T-helper 17 cell (primary cell): ENCODE measurements at regions not wholly inside any gene's neighbourhood (a gene's known extent, or its start where the extent isn't known, plus 50 kb on each side); places are given as distances from the start of the nearest gene placed in this dataset.
A peak's percentile ranks its signal among the peaks of the same experiment; 100 is the strongest.
"Not testable (repeated sequence)": the region's sequence is repeated elsewhere in the genome, so short reads cannot be mapped to it uniquely, and the experiment has no call there.

ENCODE experiments used
- ATAC-seq: fragments of 150-1000 bp; cut with Tn5 transposase; 2 replicates; pipeline ENCODE4 v1.10.0; 2021; ENCODE audit warnings: mild to moderate bottlenecking, moderate library complexity
- DNase-seq, 3 donors: peaks; one replicate each; pipeline versions ENCODE4 v3.0.0 to v3.0.0-alpha.2; 2020 to 2021
- H3K9me3 ChIP-seq: one replicate; pipeline ENCODE4 v1.7.0; 2013; ENCODE audit warnings: low read length, mild to moderate bottlenecking; ENCODE audit not compliant: control insufficient read depth, poor library complexity, severe bottlenecking
- H3K27ac Mint-ChIP-seq: one replicate; pipeline ENCODE4 v1.8.0; 2022; ENCODE audit warnings: mild to moderate bottlenecking, moderate library complexity, mixed read lengths
- H3K27me3 Mint-ChIP-seq: one replicate; pipeline ENCODE4 v1.8.0; 2022; ENCODE audit warnings: mixed read lengths
- H3K36me3 Mint-ChIP-seq: one replicate; pipeline ENCODE4 v1.8.0; 2022; ENCODE audit warnings: low read depth, mixed read lengths
- H3K4me1 Mint-ChIP-seq: one replicate; pipeline ENCODE4 v1.8.0; 2022; ENCODE audit warnings: mild to moderate bottlenecking, mixed read lengths
- H3K4me3 Mint-ChIP-seq: one replicate; pipeline ENCODE4 v1.8.0; 2022; ENCODE audit warnings: mild to moderate bottlenecking, moderate library complexity, mixed read lengths

DNA sequence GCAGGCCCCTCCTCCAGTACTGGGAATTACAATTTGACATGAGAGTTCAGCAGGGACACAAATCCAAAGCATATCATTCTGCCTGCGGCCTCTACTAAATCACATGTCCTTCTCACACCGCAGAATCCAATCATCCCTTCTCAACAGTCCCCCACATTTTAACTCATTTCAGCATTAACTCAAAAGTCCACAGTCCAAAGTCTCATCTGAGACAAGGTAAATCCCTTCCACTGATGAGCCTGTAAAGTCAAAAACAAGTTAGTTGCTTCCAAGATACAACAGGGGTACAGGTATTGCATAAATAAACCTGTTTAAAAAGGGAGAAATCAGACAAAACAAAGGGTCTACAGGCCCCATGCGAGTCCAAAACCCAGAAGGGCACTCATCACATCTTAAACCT lies 64.0 kb downstream of the EBNA1BP2 start:
- H3K27me3 Mint-ChIP-seq: no peaks in the 10 kb centered on the region
- H3K4me3 Mint-ChIP-seq: no peak overlapping the region
- no peaks in the 10 kb centered on the region for H3K4me1 Mint-ChIP-seq
- no peaks in the 10 kb centered on the region for H3K36me3 Mint-ChIP-seq
- ATAC-seq: no peak
- H3K27ac Mint-ChIP-seq: no peak overlapping the region
- no peaks in the 10 kb centered on the region for H3K9me3 ChIP-seq
- DNase-seq: no peak

DNA sequence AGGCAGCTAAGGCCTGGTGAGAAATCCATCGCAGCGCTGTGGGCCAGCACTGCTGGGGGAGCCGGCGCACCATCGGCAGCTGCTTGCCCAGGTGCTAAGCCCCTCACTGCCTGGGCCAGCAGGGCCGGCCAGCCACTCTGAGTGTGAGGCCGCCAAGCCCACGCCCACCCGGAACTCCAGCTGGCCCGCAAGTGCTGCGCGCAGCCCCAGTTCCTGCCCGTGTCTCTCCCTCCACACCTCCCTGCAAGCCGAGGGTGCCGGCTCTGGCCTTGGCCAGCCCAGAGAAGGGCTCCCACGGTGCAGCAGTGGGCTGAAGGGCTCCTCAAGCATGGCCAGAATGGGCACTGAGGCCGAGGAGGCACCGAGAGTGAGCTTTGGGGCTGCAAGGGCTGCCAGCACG lies 64.4 kb downstream of the EBNA1BP2 start:
- H3K36me3 Mint-ChIP-seq: no peaks in the 10 kb centered on the region
- no peak overlapping the region for H3K4me3 Mint-ChIP-seq
- ATAC-seq (no peak), DNase-seq (no peak)
- no peaks in the 10 kb centered on the region for H3K27me3 Mint-ChIP-seq
- H3K4me1 Mint-ChIP-seq: no peaks in the 10 kb centered on the region
- H3K9me3 ChIP-seq: no peaks in the 10 kb centered on the region
- H3K27ac Mint-ChIP-seq: no peak overlapping the region

DNA sequence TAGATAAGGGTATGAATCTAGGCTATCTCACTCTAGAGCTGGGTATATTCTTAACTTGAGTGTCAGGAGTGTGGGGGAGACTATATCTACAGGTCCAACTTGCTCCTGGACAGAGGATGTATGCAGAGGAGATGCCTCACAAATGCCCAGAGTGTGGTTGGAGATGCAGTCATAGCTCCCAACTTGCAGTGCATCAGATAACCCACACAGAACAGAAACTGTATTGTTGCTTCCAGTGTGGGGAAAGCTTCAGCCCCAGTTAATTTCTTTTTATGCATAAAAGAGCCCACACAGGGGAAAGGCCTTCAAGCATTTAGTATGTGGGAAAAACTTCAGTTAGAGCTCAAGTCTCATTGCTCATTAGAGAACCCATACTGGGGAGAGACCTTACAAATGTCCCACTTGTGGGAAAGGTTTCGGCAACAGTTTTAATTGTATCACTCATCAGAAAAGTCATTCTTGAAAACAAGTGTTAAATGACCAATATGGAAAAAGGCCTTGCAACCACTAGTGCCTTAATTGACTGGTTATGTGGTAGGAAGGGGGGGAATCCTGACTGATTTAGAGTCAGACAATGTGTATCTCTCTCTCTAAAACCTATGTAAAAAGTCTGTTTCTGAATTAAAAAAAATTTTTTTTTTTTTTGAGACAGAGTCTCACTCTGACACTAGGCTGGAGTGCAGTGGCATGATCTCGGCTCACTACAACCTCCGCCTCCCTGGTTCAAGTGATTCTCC lies 67.9 kb downstream of the EBNA1BP2 start:
- no peaks in the 10 kb centered on the region for H3K4me1 Mint-ChIP-seq
- H3K27ac Mint-ChIP-seq: no peak overlapping the region
- no peak for DNase-seq
- no peak for ATAC-seq
- no peak overlapping the region for H3K4me3 Mint-ChIP-seq
- peaks cover 6% of the 10 kb centered on the region for H3K27me3 Mint-ChIP-seq
- no peaks in the 10 kb centered on the region for H3K9me3 ChIP-seq
- no peaks in the 10 kb centered on the region for H3K36me3 Mint-ChIP-seq

DNA sequence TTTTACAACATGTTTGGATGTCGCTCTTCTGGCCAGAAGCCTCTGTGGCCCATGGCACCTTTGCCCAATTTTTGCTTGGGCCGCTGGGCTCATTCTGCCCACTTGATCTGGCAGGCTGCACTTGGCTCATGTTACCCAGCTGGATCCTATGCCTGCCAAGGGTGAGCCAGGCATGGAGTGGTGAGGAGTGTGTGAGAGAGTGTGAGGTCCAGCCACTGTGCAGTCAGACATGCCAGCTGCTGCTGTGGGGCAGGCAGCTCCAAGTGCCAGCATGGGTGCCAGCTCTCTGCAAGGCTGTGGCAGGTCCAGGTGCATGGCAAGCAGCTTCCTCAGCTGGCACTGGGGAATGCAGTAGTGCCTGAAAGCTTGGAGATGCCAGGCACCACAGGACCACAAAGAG lies 71.0 kb downstream of the EBNA1BP2 start:
- no peak for ATAC-seq
- no peak for DNase-seq
- H3K9me3 ChIP-seq: no peaks in the 10 kb centered on the region
- H3K4me1 Mint-ChIP-seq: no peaks in the 10 kb centered on the region
- no peak overlapping the region for H3K27ac Mint-ChIP-seq
- H3K4me3 Mint-ChIP-seq: no peak overlapping the region
- H3K36me3 Mint-ChIP-seq: no peaks in the 10 kb centered on the region
- H3K27me3 Mint-ChIP-seq: peaks cover 10% of the 10 kb centered on the region

DNA sequence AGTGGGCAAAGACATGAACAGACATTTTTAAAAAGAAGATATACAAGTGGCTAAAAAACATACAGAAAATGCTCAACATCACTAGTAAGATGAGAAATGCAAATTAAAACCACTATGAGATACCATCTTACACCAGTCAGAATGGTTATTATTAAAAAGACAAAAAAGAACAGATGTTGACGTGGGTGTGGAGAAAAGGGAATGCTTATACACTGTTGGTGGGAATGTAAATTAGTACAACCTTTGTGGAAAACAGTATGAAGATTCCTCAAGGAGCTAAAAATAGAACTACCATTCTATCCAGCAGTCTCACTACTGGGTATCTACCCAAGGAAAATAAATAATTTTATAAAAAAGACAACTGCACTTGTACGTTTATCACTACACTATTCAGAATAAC lies 73.9 kb downstream of the EBNA1BP2 start:
- no peak overlapping the region for H3K27ac Mint-ChIP-seq
- H3K36me3 Mint-ChIP-seq: peaks cover 2% of the 10 kb centered on the region
- peaks cover 14% of the 10 kb centered on the region for H3K27me3 Mint-ChIP-seq
- no peaks in the 10 kb centered on the region for H3K4me1 Mint-ChIP-seq
- DNase-seq: no peak
- no peak overlapping the region for H3K4me3 Mint-ChIP-seq
- no peaks in the 10 kb centered on the region for H3K9me3 ChIP-seq
- ATAC-seq: no peak

DNA sequence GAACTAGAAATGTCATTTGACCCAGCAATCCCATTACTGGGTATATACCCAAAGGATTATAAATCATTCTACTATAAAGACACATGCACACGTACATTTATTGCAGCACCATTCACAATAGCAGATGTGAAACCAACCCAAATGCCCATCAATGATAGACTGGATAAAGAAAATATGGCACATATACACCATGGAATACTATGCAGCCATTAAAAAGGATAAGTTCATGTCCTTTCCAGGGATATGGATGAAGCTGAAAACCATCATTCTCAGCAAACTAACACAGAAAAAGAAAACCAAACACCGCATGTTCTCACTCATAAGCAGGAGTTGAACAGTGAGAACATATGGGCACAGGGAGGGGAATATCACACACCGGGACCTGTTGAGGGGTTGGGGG lies 75.6 kb downstream of the EBNA1BP2 start:
- H3K27me3 Mint-ChIP-seq: peaks cover 23% of the 10 kb centered on the region
- not testable (repeated sequence) for H3K4me3 Mint-ChIP-seq, H3K27ac Mint-ChIP-seq, DNase-seq, ATAC-seq, H3K4me1 Mint-ChIP-seq, H3K36me3 Mint-ChIP-seq, H3K9me3 ChIP-seq

DNA sequence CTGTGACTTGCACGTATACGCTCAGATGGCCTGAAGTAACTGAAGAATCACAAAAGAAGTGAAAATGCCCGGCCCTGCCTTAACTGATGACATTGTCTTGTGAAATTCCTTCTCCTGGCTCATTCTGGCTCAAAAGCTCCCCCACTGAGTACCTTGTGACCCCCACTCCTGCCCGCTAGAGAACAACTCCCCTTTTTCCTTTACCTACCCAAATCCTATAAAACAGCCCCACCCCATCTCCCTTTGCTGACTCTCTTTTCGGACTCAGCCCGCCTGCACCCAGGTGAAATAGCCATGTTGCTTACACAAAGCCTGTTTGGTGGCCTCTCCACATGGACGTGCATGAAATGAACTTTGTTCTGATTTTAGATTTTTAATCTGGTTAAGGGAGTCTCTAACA lies 81.3 kb downstream of the EBNA1BP2 start:
- not testable (repeated sequence) for H3K9me3 ChIP-seq, H3K27ac Mint-ChIP-seq, ATAC-seq, DNase-seq, H3K4me3 Mint-ChIP-seq, H3K4me1 Mint-ChIP-seq
- peaks cover 22% of the 10 kb centered on the region for H3K36me3 Mint-ChIP-seq
- H3K27me3 Mint-ChIP-seq: peaks cover 69% of the 10 kb centered on the region

DNA sequence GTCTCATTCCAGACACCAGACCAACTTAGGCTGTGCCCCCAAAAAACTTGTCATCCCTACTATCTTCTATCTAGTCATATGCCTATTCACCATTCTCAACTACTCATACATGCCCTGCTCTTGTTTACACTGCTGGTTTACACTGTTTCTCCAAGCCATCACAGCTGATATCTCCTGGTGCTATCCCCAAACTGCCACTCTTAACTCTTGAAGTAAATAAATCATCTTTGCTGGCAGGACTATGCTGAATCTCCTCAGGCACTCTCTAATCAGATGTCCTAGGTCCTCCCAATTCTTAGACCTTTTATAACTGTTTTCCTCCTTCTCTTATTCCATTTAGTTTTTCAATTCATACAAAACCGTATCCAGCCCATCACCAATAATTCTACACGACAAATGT lies 81.9 kb downstream of the EBNA1BP2 start:
- H3K9me3 ChIP-seq, ATAC-seq, H3K4me1 Mint-ChIP-seq, H3K4me3 Mint-ChIP-seq, H3K27ac Mint-ChIP-seq, DNase-seq: not testable (repeated sequence)
- Mint-ChIP-seq H3K36me3 (peaks cover 22% of the 10 kb centered on the region), H3K27me3 (peaks cover 75% of the 10 kb centered on the region)

DNA sequence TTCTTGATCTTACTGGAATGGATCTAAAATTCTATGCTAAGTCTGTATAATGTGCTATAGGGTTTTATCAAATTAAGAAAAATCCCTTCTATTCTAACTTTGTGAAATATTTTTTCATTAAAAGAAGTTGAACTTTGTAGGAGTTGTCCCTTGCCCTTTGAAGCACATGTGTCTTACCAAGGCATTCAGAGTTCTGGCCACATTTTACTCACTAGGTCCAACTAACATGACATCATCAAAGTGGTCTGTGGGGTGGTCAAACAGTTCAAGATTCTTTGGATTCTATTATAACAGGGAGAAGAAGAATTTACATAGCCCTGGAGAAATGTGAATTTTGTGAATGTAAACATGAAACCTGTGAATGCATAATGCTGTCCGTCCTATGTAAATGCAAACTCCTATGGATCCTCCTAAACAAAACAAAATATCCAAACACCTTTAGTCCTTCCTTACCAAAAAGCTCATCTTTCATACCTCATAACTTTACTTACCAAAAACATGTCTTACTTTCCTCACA lies 88.7 kb downstream of the EBNA1BP2 start:
- peaks cover 48% of the 10 kb centered on the region for H3K27me3 Mint-ChIP-seq
- DNase-seq (no peak), ATAC-seq (no peak)
- H3K9me3 ChIP-seq: no peaks in the 10 kb centered on the region
- peaks cover 2% of the 10 kb centered on the region for H3K4me1 Mint-ChIP-seq
- H3K4me3 Mint-ChIP-seq: no peak overlapping the region
- H3K36me3 Mint-ChIP-seq: peaks cover 12% of the 10 kb centered on the region
- no peak overlapping the region for H3K27ac Mint-ChIP-seq

DNA sequence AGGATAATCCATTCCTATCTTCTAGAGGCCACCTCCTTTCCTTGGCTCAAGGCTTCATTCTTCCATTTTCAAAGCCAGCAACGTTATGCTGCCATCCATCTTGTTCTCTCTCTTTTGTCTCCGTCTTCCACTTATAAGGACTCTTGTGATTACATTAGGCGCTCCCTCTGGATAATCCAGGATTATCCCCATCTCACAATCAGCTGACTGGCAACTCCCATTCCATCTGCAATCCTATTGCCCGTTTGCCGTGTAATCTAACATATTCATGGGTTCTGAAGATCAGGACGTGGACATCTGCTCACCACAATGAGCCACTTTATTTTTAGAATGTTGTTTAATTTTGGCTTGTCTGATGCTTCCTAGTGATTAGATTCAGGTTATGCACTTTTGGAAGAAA lies 89.3 kb downstream of the EBNA1BP2 start:
- H3K4me3 Mint-ChIP-seq: no peak overlapping the region
- no peak overlapping the region for H3K27ac Mint-ChIP-seq
- H3K27me3 Mint-ChIP-seq: peaks cover 41% of the 10 kb centered on the region
- DNase-seq: no peak
- no peak for ATAC-seq
- H3K4me1 Mint-ChIP-seq: peaks cover 2% of the 10 kb centered on the region
- H3K36me3 Mint-ChIP-seq: peaks cover 8% of the 10 kb centered on the region
- H3K9me3 ChIP-seq: no peaks in the 10 kb centered on the region

DNA sequence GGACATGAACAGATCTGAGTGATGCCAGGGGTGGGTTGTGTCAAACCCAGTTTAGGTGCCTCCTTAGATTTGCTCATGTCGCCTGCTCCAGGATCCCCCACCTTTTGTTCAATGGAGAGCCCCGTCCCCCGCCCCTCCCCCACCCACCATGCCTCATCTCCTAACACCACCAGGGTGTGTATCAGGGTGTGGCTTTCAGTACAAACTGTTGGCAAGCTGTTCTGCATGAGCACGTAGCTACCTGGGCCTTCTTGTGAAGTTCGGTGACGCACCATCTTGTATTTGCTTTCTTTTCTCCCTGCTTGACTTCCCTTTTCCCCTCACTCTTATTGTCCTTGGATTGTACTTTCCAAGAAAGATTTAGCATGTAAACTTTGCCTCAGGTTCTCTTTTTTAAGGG lies 94.8 kb downstream of the EBNA1BP2 start:
- H3K36me3 Mint-ChIP-seq: no peaks in the 10 kb centered on the region
- H3K4me1 Mint-ChIP-seq: peaks cover 3% of the 10 kb centered on the region
- no peaks in the 10 kb centered on the region for H3K9me3 ChIP-seq
- ATAC-seq: no peak
- no peak overlapping the region for H3K27ac Mint-ChIP-seq
- DNase-seq: no peak
- peaks cover 8% of the 10 kb centered on the region for H3K27me3 Mint-ChIP-seq
- H3K4me3 Mint-ChIP-seq: no peak overlapping the region

DNA sequence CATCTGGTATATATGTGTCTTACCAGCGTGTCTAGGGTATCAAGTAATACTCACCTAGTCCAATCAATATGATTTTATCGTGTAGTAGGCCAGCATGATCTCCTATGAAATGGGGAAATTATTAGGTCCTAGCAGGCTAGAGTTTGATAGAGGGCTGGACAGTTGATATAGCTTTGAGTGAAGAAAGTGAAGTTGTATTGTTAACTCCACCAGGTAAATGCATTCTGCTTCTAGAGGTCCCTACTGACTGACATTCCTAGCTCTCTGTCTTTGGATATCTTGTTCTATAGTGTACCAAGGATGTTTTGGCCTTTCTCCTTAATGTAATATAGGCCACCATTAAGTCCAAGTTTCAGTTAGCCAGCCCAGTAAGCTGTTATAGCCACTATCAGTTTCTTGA lies 97.4 kb downstream of the EBNA1BP2 start:
- H3K9me3 ChIP-seq: no peaks in the 10 kb centered on the region
- no peak overlapping the region for H3K27ac Mint-ChIP-seq
- no peaks in the 10 kb centered on the region for H3K27me3 Mint-ChIP-seq
- no peak for DNase-seq
- no peak overlapping the region for H3K4me3 Mint-ChIP-seq
- H3K4me1 Mint-ChIP-seq: peaks cover 6% of the 10 kb centered on the region
- no peaks in the 10 kb centered on the region for H3K36me3 Mint-ChIP-seq
- ATAC-seq: no peak

DNA sequence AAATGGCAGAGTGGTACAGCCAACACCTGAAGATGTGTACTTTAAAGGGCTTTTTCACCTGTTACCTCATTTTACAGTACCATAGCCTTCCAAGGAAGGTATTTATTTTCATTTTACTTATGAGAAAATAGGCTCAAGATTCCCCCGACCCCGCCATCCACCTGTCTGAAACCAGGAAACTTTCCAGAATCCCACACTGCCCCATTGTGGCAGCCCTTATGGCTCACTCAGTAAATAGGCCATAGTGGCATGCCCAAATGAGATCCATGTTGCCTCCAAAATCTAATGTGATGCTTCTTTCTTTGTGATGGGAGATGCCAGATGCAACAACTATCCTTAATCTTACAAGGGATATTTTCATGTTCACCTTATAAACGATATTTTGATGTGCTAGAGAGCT lies 97.8 kb downstream of the EBNA1BP2 start:
- no peak overlapping the region for H3K27ac Mint-ChIP-seq
- H3K4me1 Mint-ChIP-seq: peaks cover 6% of the 10 kb centered on the region
- no peaks in the 10 kb centered on the region for H3K9me3 ChIP-seq
- ATAC-seq (no peak), DNase-seq (no peak)
- H3K4me3 Mint-ChIP-seq: no peak overlapping the region
- H3K27me3 Mint-ChIP-seq: no peaks in the 10 kb centered on the region
- no peaks in the 10 kb centered on the region for H3K36me3 Mint-ChIP-seq

DNA sequence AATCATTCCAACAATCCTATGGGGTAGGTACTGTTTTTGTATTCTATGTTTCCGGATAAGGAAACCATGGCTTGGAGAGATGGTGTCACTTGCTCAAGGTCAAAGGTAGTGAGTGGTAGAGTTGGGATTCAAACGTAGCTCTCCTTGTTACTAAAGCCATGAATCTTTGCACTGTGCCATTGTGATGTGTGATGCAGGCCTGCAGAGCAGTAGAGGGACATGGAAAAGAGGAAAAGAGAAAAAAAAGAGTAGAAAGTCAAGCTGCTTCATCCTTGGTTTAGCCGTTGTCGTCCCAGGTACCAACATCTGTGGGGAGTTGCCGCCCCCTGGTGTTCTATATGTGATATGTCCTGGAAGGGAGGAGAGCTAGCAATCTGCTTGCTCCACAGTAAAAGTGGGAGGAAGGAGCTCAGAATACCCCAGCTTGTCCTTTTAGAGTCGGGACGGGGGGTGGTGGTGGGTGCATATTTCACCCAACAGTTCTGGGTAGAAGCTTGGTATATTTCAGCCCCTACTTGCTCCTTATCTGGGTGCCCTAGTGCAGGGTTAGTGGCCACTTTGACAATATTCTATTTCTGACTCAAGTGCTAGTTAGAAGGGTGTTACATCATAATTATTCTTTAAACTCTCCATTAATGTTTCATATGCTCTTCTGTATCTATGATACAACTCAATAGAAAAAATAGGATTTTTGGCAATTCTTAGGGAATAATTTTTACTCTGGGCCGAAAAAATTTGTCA lies 98.4 kb downstream of the EBNA1BP2 start:
- Mint-ChIP-seq H3K36me3 (no peaks in the 10 kb centered on the region), H3K27ac (no peak overlapping the region), H3K4me1 (peaks cover 6% of the 10 kb centered on the region), H3K4me3 (no peak overlapping the region), H3K27me3 (no peaks in the 10 kb centered on the region)
- ATAC-seq: peak; percentile 88
- DNase-seq: peak; percentile 38 to 57 (median 49)
- H3K9me3 ChIP-seq: no peaks in the 10 kb centered on the region
